GM19035 (cell line): ENCODE measurements at regions not wholly inside any gene's neighbourhood (a gene's known extent, or its start where the extent isn't known, plus 50 kb on each side); places are given as distances from the start of the nearest gene placed in this dataset.

Experiments used
- ATAC-seq: cut with Tn5 transposase; IDR thresholded peaks from one replicate; pipeline ENCODE4 v1.9.1; 2021; ENCODE audit not compliant: unreplicated experiment

DNA sequence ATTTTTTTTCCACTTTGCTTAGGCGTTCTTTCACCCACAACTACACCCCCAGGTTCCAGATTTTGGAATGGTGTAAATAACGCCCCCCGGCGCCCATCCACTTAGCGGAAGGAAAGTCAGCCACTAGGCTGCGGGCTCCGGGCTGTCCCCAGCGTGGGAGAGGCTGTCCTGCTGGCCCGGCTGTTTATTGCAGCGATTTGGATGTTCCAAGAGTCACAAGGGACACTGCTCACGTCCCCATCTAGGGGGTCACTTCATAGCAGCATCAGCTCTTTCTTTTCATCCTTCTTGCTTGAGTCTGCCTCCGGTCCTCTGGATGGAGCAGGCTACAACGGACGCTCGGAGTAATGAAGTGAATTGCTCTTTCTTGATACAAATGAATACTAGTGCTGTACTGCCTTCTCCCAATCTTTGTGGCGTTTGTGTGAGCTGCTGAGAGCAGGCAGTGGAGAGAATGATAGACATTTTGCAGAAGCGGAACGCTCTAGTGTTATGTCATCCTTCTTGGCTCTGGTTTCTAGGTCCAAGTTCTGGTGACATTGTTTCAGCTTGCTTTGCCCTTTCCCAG, 50.7 kb upstream of the PAIP2B start:
- ATAC-seq = no peak

DNA sequence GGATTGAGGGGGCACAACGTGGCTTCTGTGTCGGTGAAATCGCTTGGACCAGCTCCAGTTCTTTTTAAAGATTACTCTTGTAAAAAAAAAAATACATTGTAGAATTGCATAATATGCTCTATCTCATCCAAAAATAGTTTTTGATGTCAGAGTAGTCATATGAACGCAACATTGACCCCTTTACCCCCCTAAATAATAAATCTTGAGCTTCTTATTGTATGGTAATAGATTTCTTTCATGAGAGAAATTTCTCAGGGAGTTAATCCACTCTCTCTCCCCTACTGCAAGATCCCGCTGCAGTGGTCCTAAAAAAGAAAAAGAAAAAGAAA, 50.2 kb upstream of the PAIP2B start:
- ATAC-seq = no peak

GRCh38 chr2:71276311-71277146, 49.6 kb upstream of the PAIP2B start:
- peak; percentile 95 for ATAC-seq
